Erythroblast (primary cell): ENCODE measurements at regions not wholly inside any gene's neighbourhood (a gene's known extent, or its start where the extent isn't known, plus 50 kb on each side); places are given as distances from the start of the nearest gene placed in this dataset.

ENCODE experiments used
- GATA1 ChIP-seq: IDR thresholded peaks from 2 replicates; pipeline ENCODE4 v1.6.1; 2011; ENCODE audit warnings: low read depth, mild to moderate bottlenecking, control low read depth, low read length, moderate library complexity
- POLR2A ChIP-seq: IDR thresholded peaks from 2 replicates; pipeline ENCODE4 v1.6.1; 2011; ENCODE audit warnings: mild to moderate bottlenecking, low read length

- no peak for TF ChIP-seq POLR2A
- no peak for TF ChIP-seq GATA1
Measured at GRCh38 chr2:30371028-30371689, 75.9 kb upstream of the LCLAT1 start.
